GM23248 (cell line): ENCODE measurements at regions not wholly inside any gene's neighbourhood (a gene's known extent, or its start where the extent isn't known, plus 50 kb on each side); places are given as distances from the start of the nearest gene placed in this dataset.

Source experiments
- DNase-seq: peaks from one replicate; pipeline ENCODE4 v3.0.0-alpha.2; 2015
- H2AFZ ChIP-seq: fragments of 200-600 bp; sonication (generic); 2 replicates; pipeline ENCODE4 v1.6.1; 2016; ENCODE audit warnings: antibody characterized with exemption
- H3F3A ChIP-seq: fragments of 200-600 bp; sonication (generic); 2 replicates; pipeline ENCODE4 v1.6.1; 2016; ENCODE audit warnings: mild to moderate bottlenecking, antibody characterized with exemption, mixed run types; ENCODE audit not compliant: insufficient read depth
- H3K27ac ChIP-seq: fragments of 200-600 bp; sonication (generic); 2 replicates; pipeline ENCODE4 v1.5.1; 2016; ENCODE audit warnings: mild to moderate bottlenecking
- H3K27me3 ChIP-seq: fragments of 200-600 bp; sonication (generic); replicated peaks from 2 replicates; pipeline ENCODE4 v1.6.1; 2016; ENCODE audit warnings: mild to moderate bottlenecking; ENCODE audit not compliant: insufficient read depth
- H3K36me3 ChIP-seq: fragments of 200-600 bp; sonication (generic); 2 replicates; pipeline ENCODE4 v1.6.1; 2016; ENCODE audit warnings: low read depth, mild to moderate bottlenecking
- H3K4me1 ChIP-seq: fragments of 200-600 bp; sonication (generic); 2 replicates; pipeline ENCODE4 v1.6.1; 2016; ENCODE audit warnings: mild to moderate bottlenecking; ENCODE audit not compliant: insufficient read depth
- H3K4me2 ChIP-seq: fragments of 200-600 bp; sonication (generic); one replicate; pipeline ENCODE4 v1.6.1; 2016; ENCODE audit warnings: mild to moderate bottlenecking; ENCODE audit not compliant: unreplicated experiment
- H3K4me3 ChIP-seq: fragments of 200-600 bp; sonication (generic); 2 replicates; pipeline ENCODE4 v1.5.1; 2016; ENCODE audit warnings: mild to moderate bottlenecking
- H3K79me2 ChIP-seq: fragments of 200-600 bp; sonication (generic); 2 replicates; pipeline ENCODE4 v1.6.1; 2016; ENCODE audit warnings: mild to moderate bottlenecking; ENCODE audit not compliant: insufficient read depth
- H3K9ac ChIP-seq: fragments of 200-600 bp; sonication (generic); 2 replicates; pipeline ENCODE4 v1.6.1; 2016; ENCODE audit warnings: mild to moderate bottlenecking
- H3K9me2 ChIP-seq: fragments of 200-600 bp; sonication (generic); 2 replicates; pipeline ENCODE4 v1.6.1; 2016; ENCODE audit warnings: mixed run types, mild to moderate bottlenecking, moderate library complexity; ENCODE audit not compliant: insufficient read depth
- H3K9me3 ChIP-seq: fragments of 200-600 bp; sonication (generic); one replicate; pipeline ENCODE4 v1.6.1; 2017; ENCODE audit warnings: low read depth
- H4K20me1 ChIP-seq: fragments of 200-600 bp; sonication (generic); 2 replicates; pipeline ENCODE4 v1.6.0; 2016; ENCODE audit not compliant: insufficient read depth
- EZH2 ChIP-seq: fragments of 200-600 bp; sonication (generic); IDR thresholded peaks from 2 replicates; pipeline ENCODE4 v1.6.1; 2018; ENCODE audit warnings: antibody characterized with exemption, mild to moderate bottlenecking; ENCODE audit not compliant: insufficient read depth, poor library complexity, severe bottlenecking
- EZH2phosphoT487 ChIP-seq: fragments of 200-600 bp; sonication (generic); IDR thresholded peaks from 2 replicates; pipeline ENCODE4 v1.6.1; 2018; ENCODE audit warnings: antibody characterized with exemption, moderate library complexity, mild to moderate bottlenecking, low read depth; ENCODE audit not compliant: insufficient read depth
- WGBS, 2 experiments: methylation state at CpG; one replicate each; pipeline ENCODE4 v1.1.6; 2015 to 2017; ENCODE audit warnings: low lambda C conversion rate in 2 of 2, low coverage in 1 of 2; ENCODE audit errors: missing lambda C conversion rate in 2 of 2; 5-methylcytosine and 5-hydroxymethylcytosine counted together
- in situ Hi-C: fragments of 300-500 bp; cut with MboI; formaldehyde crosslinking; loops from 2 replicates; pipeline ENCODE4 v1.15.0; 2020

- no peak overlapping the region for H3K4me2 ChIP-seq
- no peak overlapping the region for H3K9ac ChIP-seq
- no peaks in the 10 kb centered on the region for H3K4me1 ChIP-seq
- no peaks in the 10 kb centered on the region for H3K9me3 ChIP-seq
- H3F3A ChIP-seq, result no peaks in the 10 kb centered on the region
- no peak overlapping the region for H3K27ac ChIP-seq
- in situ Hi-C loops, result no loop called here
- no peak overlapping the region for H2AFZ ChIP-seq
- TF ChIP-seq EZH2 (no peak), EZH2phosphoT487 (no peak)
- 37 to 44% methylated on average over 10 of the region's 10 CpGs for WGBS, 2 experiments
- H3K79me2 ChIP-seq, result no peaks in the 10 kb centered on the region
- no peaks in the 10 kb centered on the region for H3K27me3 ChIP-seq
- H4K20me1 ChIP-seq, result no peaks in the 10 kb centered on the region
- no peaks in the 10 kb centered on the region for H3K9me2 ChIP-seq
- H3K4me3 ChIP-seq, result no peak overlapping the region
- DNase-seq, result no peak
- no peaks in the 10 kb centered on the region for H3K36me3 ChIP-seq
Measured at GRCh38 chr21:22679207-22679606, 1681.0 kb downstream of the NCAM2 start.

- H3K9me3 ChIP-seq, result no peaks in the 10 kb centered on the region
Measured at GRCh38 chr21:22691658-22692057, 1693.4 kb downstream of the NCAM2 start.

GRCh38 chr21:22703521-22703920, 1705.3 kb downstream of the NCAM2 start:
- 44 to 58% methylated on average over 2 of the region's 2 CpGs for WGBS, 2 experiments

More at GRCh38 chr21:22691658-22692057, 1693.4 kb downstream of the NCAM2 start:
- Histone ChIP-seq H3K4me2 (no peak overlapping the region), H4K20me1 (no peaks in the 10 kb centered on the region), H3K4me1 (no peaks in the 10 kb centered on the region), H3K4me3 (no peak overlapping the region), H3K79me2 (no peaks in the 10 kb centered on the region), H3K27me3 (no peaks in the 10 kb centered on the region), H2AFZ (no peak overlapping the region), H3F3A (no peaks in the 10 kb centered on the region), H3K9me2 (no peaks in the 10 kb centered on the region), H3K27ac (no peak overlapping the region), H3K36me3 (no peaks in the 10 kb centered on the region), H3K9ac (no peak overlapping the region)
- no peak for TF ChIP-seq EZH2
- TF ChIP-seq EZH2phosphoT487, result no peak
- in situ Hi-C loops, result no loop called here
- no peak for DNase-seq

GRCh38 chr21:22710721-22711120, 1712.5 kb downstream of the NCAM2 start:
- no peak for DNase-seq
- in situ Hi-C loops, result no loop called here
- Histone ChIP-seq H3K4me1 (no peaks in the 10 kb centered on the region), H4K20me1 (no peaks in the 10 kb centered on the region), H3K9me3 (no peaks in the 10 kb centered on the region), H3K27me3 (no peaks in the 10 kb centered on the region), H2AFZ (no peak overlapping the region), H3K4me2 (no peak overlapping the region), H3K36me3 (no peaks in the 10 kb centered on the region), H3K79me2 (no peaks in the 10 kb centered on the region), H3K4me3 (no peak overlapping the region), H3F3A (no peaks in the 10 kb centered on the region), H3K9ac (no peak overlapping the region), H3K27ac (no peak overlapping the region), H3K9me2 (no peaks in the 10 kb centered on the region)
- TF ChIP-seq EZH2 (no peak), EZH2phosphoT487 (no peak)
- 6 to 11% methylated on average over 3 of the region's 3 CpGs for WGBS, 2 experiments

More at GRCh38 chr21:22703521-22703920, 1705.3 kb downstream of the NCAM2 start:
- H3K4me1 ChIP-seq, result no peaks in the 10 kb centered on the region
- no peak overlapping the region for H3K4me2 ChIP-seq
- no peak for DNase-seq
- no peaks in the 10 kb centered on the region for H3K9me3 ChIP-seq
- H2AFZ ChIP-seq, result no peak overlapping the region
- no peak overlapping the region for H3K27ac ChIP-seq
- no peaks in the 10 kb centered on the region for H3K27me3 ChIP-seq
- no peak overlapping the region for H3K9ac ChIP-seq
- no peaks in the 10 kb centered on the region for H3K36me3 ChIP-seq
- H3K4me3 ChIP-seq, result no peak overlapping the region
- no peaks in the 10 kb centered on the region for H3K9me2 ChIP-seq
- no peaks in the 10 kb centered on the region for H3K79me2 ChIP-seq
- no peaks in the 10 kb centered on the region for H3F3A ChIP-seq
- in situ Hi-C loops, result no loop called here
- TF ChIP-seq EZH2phosphoT487 (no peak), EZH2 (no peak)
- H4K20me1 ChIP-seq, result no peaks in the 10 kb centered on the region

- no peaks in the 10 kb centered on the region for H3K79me2 ChIP-seq
- H3K9me2 ChIP-seq, result no peaks in the 10 kb centered on the region
- H3F3A ChIP-seq, result no peaks in the 10 kb centered on the region
- no peaks in the 10 kb centered on the region for H3K9me3 ChIP-seq
- TF ChIP-seq EZH2 (no peak), EZH2phosphoT487 (no peak)
- no peaks in the 10 kb centered on the region for H4K20me1 ChIP-seq
- no peak for DNase-seq
- in situ Hi-C loops, result no loop called here
- H3K27me3 ChIP-seq, result no peaks in the 10 kb centered on the region
- no peaks in the 10 kb centered on the region for H3K36me3 ChIP-seq
- H3K4me1 ChIP-seq, result no peaks in the 10 kb centered on the region
- H3K4me2 ChIP-seq, result no peak overlapping the region
- H3K9ac ChIP-seq, result no peak overlapping the region
- H2AFZ ChIP-seq, result no peak overlapping the region
- H3K4me3 ChIP-seq, result no peak overlapping the region
- H3K27ac ChIP-seq, result no peak overlapping the region
Measured at GRCh38 chr21:22711636-22712035, 1713.4 kb downstream of the NCAM2 start.
